ENCODE measurements at regions not wholly inside any gene's neighbourhood (a gene's known extent, or its start where the extent isn't known, plus 50 kb on each side); places are given as distances from the start of the nearest gene placed in this dataset.

GRCh38 chr5:21672360-21672759 lies 1180.8 kb downstream of the CDH12 start:
- H3K4me3 ChIP-seq (ENCODE audit: low read length) = no peak overlapping the region
- H3K27me3 ChIP-seq (ENCODE audit: control insufficient read depth, insufficient read depth, low read length) = no peaks in the 10 kb centered on the region
- H3K36me3 ChIP-seq (ENCODE audit: control insufficient read depth, insufficient read depth, low read length) = no peaks in the 10 kb centered on the region
- no peak overlapping the region for H3K9ac ChIP-seq (ENCODE audit: low read length)
- H3K4me1 ChIP-seq (ENCODE audit: control insufficient read depth, insufficient read depth, low read length) = no peaks in the 10 kb centered on the region
- H3K27ac ChIP-seq (ENCODE audit: low read depth, low read length) = no peak overlapping the region

- H3K36me3 ChIP-seq (ENCODE audit: control insufficient read depth, insufficient read depth, low read length) = no peaks in the 10 kb centered on the region
- H3K4me3 ChIP-seq (ENCODE audit: low read length) = no peak overlapping the region
- H3K9ac ChIP-seq (ENCODE audit: low read length) = no peak overlapping the region
- no peaks in the 10 kb centered on the region for H3K4me1 ChIP-seq (ENCODE audit: control insufficient read depth, insufficient read depth, low read length)
- H3K27me3 ChIP-seq (ENCODE audit: control insufficient read depth, insufficient read depth, low read length) = no peaks in the 10 kb centered on the region
- H3K27ac ChIP-seq (ENCODE audit: low read depth, low read length) = no peak overlapping the region
Observed at GRCh38 chr5:21665524-21665923, 1187.6 kb downstream of the CDH12 start.

- H3K9ac ChIP-seq (ENCODE audit: low read length) = no peak overlapping the region
- H3K27ac ChIP-seq (ENCODE audit: low read depth, low read length) = no peak overlapping the region
- H3K4me1 ChIP-seq (ENCODE audit: control insufficient read depth, insufficient read depth, low read length) = no peaks in the 10 kb centered on the region
- H3K4me3 ChIP-seq (ENCODE audit: low read length) = no peak overlapping the region
- no peaks in the 10 kb centered on the region for H3K27me3 ChIP-seq (ENCODE audit: control insufficient read depth, insufficient read depth, low read length)
- no peaks in the 10 kb centered on the region for H3K36me3 ChIP-seq (ENCODE audit: control insufficient read depth, insufficient read depth, low read length)
Observed at GRCh38 chr5:21663082-21663481, 1190.1 kb downstream of the CDH12 start.

GRCh38 chr5:21661184-21661583 lies 1192.0 kb downstream of the CDH12 start:
- H3K4me3 ChIP-seq (ENCODE audit: low read length) = no peak overlapping the region
- H3K9ac ChIP-seq (ENCODE audit: low read length) = no peak overlapping the region
- H3K4me1 ChIP-seq (ENCODE audit: control insufficient read depth, insufficient read depth, low read length) = no peaks in the 10 kb centered on the region
- H3K36me3 ChIP-seq (ENCODE audit: control insufficient read depth, insufficient read depth, low read length) = no peaks in the 10 kb centered on the region
- no peaks in the 10 kb centered on the region for H3K27me3 ChIP-seq (ENCODE audit: control insufficient read depth, insufficient read depth, low read length)
- no peak overlapping the region for H3K27ac ChIP-seq (ENCODE audit: low read depth, low read length)

- Histone ChIP-seq H3K36me3 (ENCODE audit: control insufficient read depth, insufficient read depth, low read length) (no peaks in the 10 kb centered on the region), H3K9ac (ENCODE audit: low read length) (no peak overlapping the region), H3K27ac (ENCODE audit: low read depth, low read length) (no peak overlapping the region), H3K4me1 (ENCODE audit: control insufficient read depth, insufficient read depth, low read length) (no peaks in the 10 kb centered on the region), H3K27me3 (ENCODE audit: control insufficient read depth, insufficient read depth, low read length) (no peaks in the 10 kb centered on the region), H3K4me3 (ENCODE audit: low read length) (no peak overlapping the region)
Observed at GRCh38 chr5:21654556-21654955, 1198.6 kb downstream of the CDH12 start.

- H3K4me3 ChIP-seq (ENCODE audit: low read length) = no peak overlapping the region
- no peaks in the 10 kb centered on the region for H3K36me3 ChIP-seq (ENCODE audit: control insufficient read depth, insufficient read depth, low read length)
- no peak overlapping the region for H3K27ac ChIP-seq (ENCODE audit: low read depth, low read length)
- H3K27me3 ChIP-seq (ENCODE audit: control insufficient read depth, insufficient read depth, low read length) = no peaks in the 10 kb centered on the region
- no peak overlapping the region for H3K9ac ChIP-seq (ENCODE audit: low read length)
- no peaks in the 10 kb centered on the region for H3K4me1 ChIP-seq (ENCODE audit: control insufficient read depth, insufficient read depth, low read length)
Observed at GRCh38 chr5:21649969-21650368, 1203.2 kb downstream of the CDH12 start.

- Histone ChIP-seq H3K9ac (ENCODE audit: low read length) (no peak overlapping the region), H3K4me1 (ENCODE audit: control insufficient read depth, insufficient read depth, low read length) (no peaks in the 10 kb centered on the region), H3K27me3 (ENCODE audit: control insufficient read depth, insufficient read depth, low read length) (no peaks in the 10 kb centered on the region), H3K4me3 (ENCODE audit: low read length) (no peak overlapping the region), H3K27ac (ENCODE audit: low read depth, low read length) (no peak overlapping the region), H3K36me3 (ENCODE audit: control insufficient read depth, insufficient read depth, low read length) (no peaks in the 10 kb centered on the region)
Observed at GRCh38 chr5:21646469-21646868, 1206.7 kb downstream of the CDH12 start.

- Histone ChIP-seq H3K36me3 (ENCODE audit: control insufficient read depth, insufficient read depth, low read length) (no peaks in the 10 kb centered on the region), H3K4me3 (ENCODE audit: low read length) (no peak overlapping the region), H3K27ac (ENCODE audit: low read depth, low read length) (no peak overlapping the region)
Observed at GRCh38 chr5:21644032-21644431, 1209.1 kb downstream of the CDH12 start.

GRCh38 chr5:21642312-21642711 lies 1210.8 kb downstream of the CDH12 start:
- Histone ChIP-seq H3K27me3 (ENCODE audit: control insufficient read depth, insufficient read depth, low read length) (no peaks in the 10 kb centered on the region), H3K27ac (ENCODE audit: low read depth, low read length) (no peak overlapping the region), H3K4me3 (ENCODE audit: low read length) (no peak overlapping the region), H3K36me3 (ENCODE audit: control insufficient read depth, insufficient read depth, low read length) (no peaks in the 10 kb centered on the region), H3K9ac (ENCODE audit: low read length) (no peak overlapping the region), H3K4me1 (ENCODE audit: control insufficient read depth, insufficient read depth, low read length) (no peaks in the 10 kb centered on the region)

More at GRCh38 chr5:21644032-21644431, 1209.1 kb downstream of the CDH12 start:
- Histone ChIP-seq H3K4me1 (ENCODE audit: control insufficient read depth, insufficient read depth, low read length) (no peaks in the 10 kb centered on the region), H3K9ac (ENCODE audit: low read length) (no peak overlapping the region), H3K27me3 (ENCODE audit: control insufficient read depth, insufficient read depth, low read length) (no peaks in the 10 kb centered on the region)

GRCh38 chr5:21623831-21624230 lies 1229.3 kb downstream of the CDH12 start:
- no peaks in the 10 kb centered on the region for H3K27me3 ChIP-seq (ENCODE audit: control insufficient read depth, insufficient read depth, low read length)
- no peak overlapping the region for H3K9ac ChIP-seq (ENCODE audit: low read length)
- no peaks in the 10 kb centered on the region for H3K4me1 ChIP-seq (ENCODE audit: control insufficient read depth, insufficient read depth, low read length)
- H3K36me3 ChIP-seq (ENCODE audit: control insufficient read depth, insufficient read depth, low read length) = no peaks in the 10 kb centered on the region
- H3K27ac ChIP-seq (ENCODE audit: low read depth, low read length) = no peak overlapping the region
- H3K4me3 ChIP-seq (ENCODE audit: low read length) = no peak overlapping the region

- Histone ChIP-seq H3K27ac (ENCODE audit: low read depth, low read length) (no peak overlapping the region), H3K4me3 (ENCODE audit: low read length) (no peak overlapping the region), H3K36me3 (ENCODE audit: control insufficient read depth, insufficient read depth, low read length) (no peaks in the 10 kb centered on the region), H3K9ac (ENCODE audit: low read length) (no peak overlapping the region), H3K27me3 (ENCODE audit: control insufficient read depth, insufficient read depth, low read length) (no peaks in the 10 kb centered on the region), H3K4me1 (ENCODE audit: control insufficient read depth, insufficient read depth, low read length) (no peaks in the 10 kb centered on the region)
Observed at GRCh38 chr5:21615195-21615765, 1237.9 kb downstream of the CDH12 start.

- H3K4me3 ChIP-seq (ENCODE audit: low read length) = no peak overlapping the region
- no peak overlapping the region for H3K9ac ChIP-seq (ENCODE audit: low read length)
- H3K4me1 ChIP-seq (ENCODE audit: control insufficient read depth, insufficient read depth, low read length) = no peaks in the 10 kb centered on the region
- H3K36me3 ChIP-seq (ENCODE audit: control insufficient read depth, insufficient read depth, low read length) = no peaks in the 10 kb centered on the region
- H3K27ac ChIP-seq (ENCODE audit: low read depth, low read length) = no peak overlapping the region
- no peaks in the 10 kb centered on the region for H3K27me3 ChIP-seq (ENCODE audit: control insufficient read depth, insufficient read depth, low read length)
Observed at GRCh38 chr5:21613971-21614488, 1239.1 kb downstream of the CDH12 start.

- no peaks in the 10 kb centered on the region for H3K36me3 ChIP-seq (ENCODE audit: control insufficient read depth, insufficient read depth, low read length)
- no peaks in the 10 kb centered on the region for H3K4me1 ChIP-seq (ENCODE audit: control insufficient read depth, insufficient read depth, low read length)
- H3K4me3 ChIP-seq (ENCODE audit: low read length) = no peak overlapping the region
- no peak overlapping the region for H3K27ac ChIP-seq (ENCODE audit: low read depth, low read length)
- no peak overlapping the region for H3K9ac ChIP-seq (ENCODE audit: low read length)
- H3K27me3 ChIP-seq (ENCODE audit: control insufficient read depth, insufficient read depth, low read length) = no peaks in the 10 kb centered on the region
Observed at GRCh38 chr5:21603796-21604195, 1249.3 kb downstream of the CDH12 start.

All from rectal smooth muscle tissue (tissue), 1 donor.